Neural progenitor cell (in vitro differentiated cells): ENCODE measurements at regions not wholly inside any gene's neighbourhood (a gene's known extent, or its start where the extent isn't known, plus 50 kb on each side); places are given as distances from the start of the nearest gene placed in this dataset.

Source experiments
- EZH2 ChIP-seq: fragments of 200-600 bp; sonication (generic); IDR thresholded peaks from 2 replicates; pipeline ENCODE4 v1.6.1; 2017; ENCODE audit warnings: antibody characterized with exemption, mild to moderate bottlenecking, moderate library complexity
- EZH2phosphoT487 ChIP-seq: fragments of 200-600 bp; sonication (generic); IDR thresholded peaks from 2 replicates; pipeline ENCODE4 v1.6.1; 2017; ENCODE audit warnings: antibody characterized with exemption
- TF ChIP-seq, protein P1 (sequence below): fragments of 200-600 bp; sonication (generic); IDR thresholded peaks from 2 replicates; pipeline ENCODE4 v1.5.1; 2017; ENCODE audit warnings: antibody characterized with exemption, mild to moderate bottlenecking

DNA sequence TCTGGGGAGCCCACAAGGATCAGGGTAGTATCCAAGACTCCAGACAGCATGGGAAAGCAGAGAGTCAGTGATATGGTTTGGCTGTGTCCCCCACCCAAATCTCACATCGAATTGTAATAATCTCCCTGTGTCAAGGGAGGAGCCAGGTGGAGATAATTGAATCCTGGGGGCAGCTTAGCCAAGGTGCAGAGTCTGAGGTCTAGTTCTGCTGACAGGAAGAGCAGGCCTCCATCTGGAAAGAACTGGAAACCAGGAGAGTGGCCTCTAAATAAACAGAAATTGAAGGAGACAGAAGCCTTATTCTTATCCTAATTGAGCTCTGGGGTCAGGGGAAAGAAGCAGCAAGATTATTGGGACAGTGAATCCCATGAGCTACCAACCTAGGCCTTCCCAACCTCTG is 146.7 kb upstream of the NRP1 start:
- TF ChIP-seq, protein P1, sequence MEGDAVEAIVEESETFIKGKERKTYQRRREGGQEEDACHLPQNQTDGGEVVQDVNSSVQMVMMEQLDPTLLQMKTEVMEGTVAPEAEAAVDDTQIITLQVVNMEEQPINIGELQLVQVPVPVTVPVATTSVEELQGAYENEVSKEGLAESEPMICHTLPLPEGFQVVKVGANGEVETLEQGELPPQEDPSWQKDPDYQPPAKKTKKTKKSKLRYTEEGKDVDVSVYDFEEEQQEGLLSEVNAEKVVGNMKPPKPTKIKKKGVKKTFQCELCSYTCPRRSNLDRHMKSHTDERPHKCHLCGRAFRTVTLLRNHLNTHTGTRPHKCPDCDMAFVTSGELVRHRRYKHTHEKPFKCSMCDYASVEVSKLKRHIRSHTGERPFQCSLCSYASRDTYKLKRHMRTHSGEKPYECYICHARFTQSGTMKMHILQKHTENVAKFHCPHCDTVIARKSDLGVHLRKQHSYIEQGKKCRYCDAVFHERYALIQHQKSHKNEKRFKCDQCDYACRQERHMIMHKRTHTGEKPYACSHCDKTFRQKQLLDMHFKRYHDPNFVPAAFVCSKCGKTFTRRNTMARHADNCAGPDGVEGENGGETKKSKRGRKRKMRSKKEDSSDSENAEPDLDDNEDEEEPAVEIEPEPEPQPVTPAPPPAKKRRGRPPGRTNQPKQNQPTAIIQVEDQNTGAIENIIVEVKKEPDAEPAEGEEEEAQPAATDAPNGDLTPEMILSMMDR = no peak
- TF ChIP-seq EZH2 (no peak), EZH2phosphoT487 (no peak)
